Thyroid gland (tissue), 4 donors: ENCODE measurements at regions not wholly inside any gene's neighbourhood (a gene's known extent, or its start where the extent isn't known, plus 50 kb on each side); places are given as distances from the start of the nearest gene placed in this dataset.

Experiments used
- POLR2A ChIP-seq, 2 donors: fragments of 450-650 bp; IDR thresholded peaks; one replicate each; pipeline ENCODE4 v1.6.1; 2017; ENCODE audit warnings: antibody characterized with exemption in 2 of 2, mild to moderate bottlenecking in 2 of 2, moderate library complexity in 1 of 2
- TF ChIP-seq, protein P1 (sequence below), 6 experiments: fragments of 200-600 bp in 3 of 6; fragments of 450-650 bp in 3 of 6; sonication (generic) in 3 of 6; IDR thresholded peaks; one replicate each; pipeline ENCODE4 v1.5.1; 2016 to 2019; ENCODE audit warnings: antibody characterized with exemption in 6 of 6, mild to moderate bottlenecking in 2 of 6, inconsistent platforms in 1 of 6, moderate library complexity in 1 of 6

DNA sequence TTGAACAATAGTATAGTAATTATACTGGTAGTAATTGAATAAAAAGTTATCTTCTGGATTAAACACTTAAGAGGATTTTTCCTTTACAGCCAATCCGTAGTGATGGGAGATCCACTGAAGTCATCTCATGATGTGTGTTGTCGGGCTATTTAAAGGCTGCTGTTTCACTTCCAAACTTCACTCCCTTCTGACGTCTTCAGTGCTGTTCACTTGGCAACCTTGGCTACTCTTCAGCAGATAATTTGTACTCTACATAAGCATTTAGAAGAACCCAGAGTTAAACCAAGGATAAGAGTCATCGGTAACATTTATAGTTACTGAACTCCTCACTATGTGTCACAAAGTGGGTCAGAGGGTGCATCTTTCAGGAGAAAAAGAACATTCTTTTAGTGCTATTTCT lies 179.1 kb upstream of the EYA4 start:
- TF ChIP-seq, protein P1, sequence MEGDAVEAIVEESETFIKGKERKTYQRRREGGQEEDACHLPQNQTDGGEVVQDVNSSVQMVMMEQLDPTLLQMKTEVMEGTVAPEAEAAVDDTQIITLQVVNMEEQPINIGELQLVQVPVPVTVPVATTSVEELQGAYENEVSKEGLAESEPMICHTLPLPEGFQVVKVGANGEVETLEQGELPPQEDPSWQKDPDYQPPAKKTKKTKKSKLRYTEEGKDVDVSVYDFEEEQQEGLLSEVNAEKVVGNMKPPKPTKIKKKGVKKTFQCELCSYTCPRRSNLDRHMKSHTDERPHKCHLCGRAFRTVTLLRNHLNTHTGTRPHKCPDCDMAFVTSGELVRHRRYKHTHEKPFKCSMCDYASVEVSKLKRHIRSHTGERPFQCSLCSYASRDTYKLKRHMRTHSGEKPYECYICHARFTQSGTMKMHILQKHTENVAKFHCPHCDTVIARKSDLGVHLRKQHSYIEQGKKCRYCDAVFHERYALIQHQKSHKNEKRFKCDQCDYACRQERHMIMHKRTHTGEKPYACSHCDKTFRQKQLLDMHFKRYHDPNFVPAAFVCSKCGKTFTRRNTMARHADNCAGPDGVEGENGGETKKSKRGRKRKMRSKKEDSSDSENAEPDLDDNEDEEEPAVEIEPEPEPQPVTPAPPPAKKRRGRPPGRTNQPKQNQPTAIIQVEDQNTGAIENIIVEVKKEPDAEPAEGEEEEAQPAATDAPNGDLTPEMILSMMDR (IDR thresholded peaks at IDR 0.05) = no peak
- TF ChIP-seq POLR2A (IDR thresholded peaks at IDR 0.05) = no peak
